HUES48 (cell line): ENCODE measurements at regions not wholly inside any gene's neighbourhood (a gene's known extent, or its start where the extent isn't known, plus 50 kb on each side); places are given as distances from the start of the nearest gene placed in this dataset.
"Not testable (repeated sequence)": the region's sequence is repeated elsewhere in the genome, so short reads cannot be mapped to it uniquely, and the experiment has no call there.

Experiments used
- H3K27ac ChIP-seq: one replicate; pipeline ENCODE4 v1.7.0; 2013; ENCODE audit warnings: low read depth, low read length, inconsistent platforms
- H3K27me3 ChIP-seq: 2 replicates; pipeline ENCODE4 v1.6.1; 2013; ENCODE audit warnings: mild to moderate bottlenecking, low read length; ENCODE audit not compliant: control insufficient read depth, insufficient read depth
- H3K36me3 ChIP-seq: 2 replicates; pipeline ENCODE4 v1.6.1; 2013; ENCODE audit warnings: low read length; ENCODE audit not compliant: control insufficient read depth, insufficient read depth
- H3K4me1 ChIP-seq: 2 replicates; pipeline ENCODE4 v1.6.1; 2013; ENCODE audit warnings: mild to moderate bottlenecking, low read length; ENCODE audit not compliant: control insufficient read depth, insufficient read depth
- H3K4me3 ChIP-seq: 2 replicates; pipeline ENCODE4 v1.5.1; 2013; ENCODE audit warnings: mild to moderate bottlenecking, low read depth, low read length
- H3K9ac ChIP-seq: 2 replicates; pipeline ENCODE4 v1.6.1; 2013; ENCODE audit warnings: mild to moderate bottlenecking, low read depth, low read length, moderate library complexity
- H3K9me3 ChIP-seq: 2 replicates; pipeline ENCODE4 v1.6.1; 2013; ENCODE audit warnings: low read length; ENCODE audit not compliant: control insufficient read depth, insufficient read depth

- no peak overlapping the region for H3K4me3 ChIP-seq
- H3K9ac ChIP-seq, result no peak overlapping the region
- H3K27ac ChIP-seq, result no peak overlapping the region
- no peaks in the 10 kb centered on the region for H3K27me3 ChIP-seq
- H3K4me1 ChIP-seq, result no peaks in the 10 kb centered on the region
- H3K9me3 ChIP-seq, result no peaks in the 10 kb centered on the region
- H3K36me3 ChIP-seq, result no peaks in the 10 kb centered on the region
Measured at GRCh38 chr1:190809312-190809711, 331.6 kb upstream of the BRINP3 start.

DNA sequence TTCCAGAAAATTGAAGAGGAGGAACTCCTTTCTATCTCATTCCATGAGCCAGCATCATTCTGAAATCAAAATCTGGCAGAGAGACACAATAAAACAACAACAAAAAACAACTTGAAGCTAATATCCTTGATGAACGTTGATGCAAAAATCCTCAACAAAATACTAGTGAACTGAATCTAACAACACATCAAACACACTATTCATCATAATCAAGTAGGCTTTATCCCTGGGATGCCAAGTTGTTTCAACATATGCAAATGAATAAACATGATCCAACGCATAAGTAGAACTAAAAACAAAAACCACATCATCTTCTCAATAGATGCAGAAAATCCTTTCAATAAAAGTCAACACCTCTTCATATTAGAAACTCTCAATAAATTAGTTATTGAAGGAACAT, 335.3 kb upstream of the BRINP3 start:
- Histone ChIP-seq H3K9me3 (no peaks in the 10 kb centered on the region), H3K27ac (no peak overlapping the region), H3K4me1 (no peaks in the 10 kb centered on the region), H3K36me3 (no peaks in the 10 kb centered on the region), H3K9ac (no peak overlapping the region), H3K4me3 (no peak overlapping the region), H3K27me3 (no peaks in the 10 kb centered on the region)

DNA sequence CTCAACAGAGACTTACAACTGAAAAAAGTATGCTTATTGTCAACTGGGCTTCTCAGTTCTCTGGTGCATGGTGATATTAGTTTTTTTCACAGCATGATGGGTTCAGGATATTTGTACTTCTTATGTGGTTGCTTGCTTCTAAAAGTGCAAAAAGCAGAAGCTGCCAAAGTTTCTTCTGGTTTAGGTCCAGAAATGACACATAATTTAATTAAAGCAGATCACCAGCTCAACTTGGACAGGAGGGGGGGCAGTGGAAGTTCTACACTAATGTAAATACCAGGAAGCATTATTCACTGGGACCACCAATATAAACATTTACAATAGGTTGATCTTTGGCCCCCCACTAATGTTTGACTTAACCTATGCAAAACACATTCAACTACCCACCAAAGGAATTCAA, 354.8 kb upstream of the BRINP3 start:
- Histone ChIP-seq H3K9me3 (no peaks in the 10 kb centered on the region), H3K4me3 (no peak overlapping the region), H3K36me3 (no peaks in the 10 kb centered on the region), H3K27me3 (no peaks in the 10 kb centered on the region), H3K4me1 (no peaks in the 10 kb centered on the region), H3K27ac (no peak overlapping the region), H3K9ac (no peak overlapping the region)

- Histone ChIP-seq H3K9me3 (no peaks in the 10 kb centered on the region), H3K27ac (no peak overlapping the region), H3K9ac (no peak overlapping the region), H3K27me3 (no peaks in the 10 kb centered on the region), H3K4me3 (no peak overlapping the region), H3K4me1 (no peaks in the 10 kb centered on the region), H3K36me3 (no peaks in the 10 kb centered on the region)
Measured at GRCh38 chr1:190835658-190836057, 358.0 kb upstream of the BRINP3 start.

DNA sequence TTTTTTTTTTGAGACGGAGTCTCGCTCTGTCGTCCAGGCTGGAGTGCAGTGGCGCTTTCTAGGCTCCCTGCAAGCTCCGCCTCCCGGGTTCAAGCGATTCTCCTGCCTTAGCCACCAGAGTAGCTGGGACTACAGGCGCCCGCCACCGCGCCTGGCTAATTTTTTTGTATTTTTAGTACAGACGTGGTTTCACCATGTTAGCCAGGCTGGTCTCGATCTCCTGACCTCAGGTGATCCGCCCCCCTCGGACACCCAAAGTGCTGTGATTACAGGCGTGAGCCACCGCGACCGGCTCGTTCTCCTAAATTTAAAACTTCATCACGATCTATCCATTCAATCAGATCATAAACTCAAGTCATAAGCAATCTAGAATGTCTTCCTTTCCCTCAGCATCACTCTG, 359.5 kb upstream of the BRINP3 start:
- H3K9ac ChIP-seq, H3K27ac ChIP-seq, H3K27me3 ChIP-seq, H3K4me1 ChIP-seq, H3K4me3 ChIP-seq, H3K9me3 ChIP-seq, H3K36me3 ChIP-seq: not testable (repeated sequence)

GRCh38 chr1:190837888-190838287, 360.2 kb upstream of the BRINP3 start:
- H3K9me3 ChIP-seq, result no peaks in the 10 kb centered on the region
- H3K27me3 ChIP-seq, result no peaks in the 10 kb centered on the region
- no peaks in the 10 kb centered on the region for H3K4me1 ChIP-seq
- no peak overlapping the region for H3K27ac ChIP-seq
- H3K36me3 ChIP-seq, result no peaks in the 10 kb centered on the region
- H3K9ac ChIP-seq, result no peak overlapping the region
- H3K4me3 ChIP-seq, result no peak overlapping the region

GRCh38 chr1:190847166-190847565, 369.5 kb upstream of the BRINP3 start:
- no peaks in the 10 kb centered on the region for H3K27me3 ChIP-seq
- no peaks in the 10 kb centered on the region for H3K9me3 ChIP-seq
- no peak overlapping the region for H3K27ac ChIP-seq
- H3K36me3 ChIP-seq, result no peaks in the 10 kb centered on the region
- no peak overlapping the region for H3K4me3 ChIP-seq
- no peaks in the 10 kb centered on the region for H3K4me1 ChIP-seq
- H3K9ac ChIP-seq, result no peak overlapping the region

- Histone ChIP-seq H3K27me3 (no peaks in the 10 kb centered on the region), H3K36me3 (no peaks in the 10 kb centered on the region), H3K4me1 (no peaks in the 10 kb centered on the region), H3K9me3 (no peaks in the 10 kb centered on the region), H3K27ac (no peak overlapping the region), H3K4me3 (no peak overlapping the region), H3K9ac (no peak overlapping the region)
Measured at GRCh38 chr1:190849346-190849745, 371.7 kb upstream of the BRINP3 start.

DNA sequence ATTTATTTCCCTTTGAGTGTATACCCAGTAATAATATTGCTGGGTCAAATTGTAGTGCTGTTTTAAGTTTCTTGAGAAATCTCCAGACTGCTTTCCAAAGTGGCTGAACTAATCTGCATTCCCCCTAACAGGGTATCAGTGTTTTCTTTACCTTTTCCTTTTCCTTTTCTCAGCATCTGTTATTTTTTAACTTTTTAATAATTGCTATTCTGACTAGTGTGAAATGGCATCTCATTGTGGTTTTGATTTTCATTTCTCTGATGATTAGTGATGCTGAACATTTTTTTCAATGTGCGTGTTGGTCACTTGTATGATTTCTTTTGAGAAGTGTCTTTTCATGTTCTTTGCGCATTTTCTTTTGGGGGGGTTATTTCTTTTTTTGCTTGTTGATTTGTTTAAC, 374.9 kb upstream of the BRINP3 start:
- Histone ChIP-seq H3K27me3 (no peaks in the 10 kb centered on the region), H3K4me3 (no peak overlapping the region), H3K4me1 (no peaks in the 10 kb centered on the region), H3K36me3 (no peaks in the 10 kb centered on the region), H3K9ac (no peak overlapping the region), H3K9me3 (no peaks in the 10 kb centered on the region), H3K27ac (no peak overlapping the region)

DNA sequence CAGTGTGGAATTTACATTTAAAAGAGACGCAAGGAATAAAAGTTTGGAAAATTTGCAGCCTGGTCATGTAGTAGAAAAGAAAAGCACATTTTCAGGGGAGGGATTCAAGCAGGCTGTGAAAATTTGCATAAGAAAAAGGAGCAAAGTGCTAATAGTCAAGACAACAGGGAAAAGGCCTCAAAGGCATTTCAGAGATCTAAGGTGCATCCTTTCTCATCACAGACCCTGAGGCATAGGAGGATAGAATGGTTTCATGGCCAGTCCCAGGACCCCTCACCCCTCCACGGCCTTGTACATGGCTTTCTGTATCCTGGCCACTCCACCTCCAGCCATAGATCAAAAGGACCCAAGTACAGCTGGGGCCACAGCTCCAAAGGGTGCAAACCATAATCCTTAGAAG, 380.5 kb upstream of the BRINP3 start:
- H3K27ac ChIP-seq, result no peak overlapping the region
- H3K36me3 ChIP-seq, result no peaks in the 10 kb centered on the region
- peaks cover 18% of the 10 kb centered on the region for H3K9me3 ChIP-seq
- no peaks in the 10 kb centered on the region for H3K4me1 ChIP-seq
- no peak overlapping the region for H3K9ac ChIP-seq
- H3K4me3 ChIP-seq, result no peak overlapping the region
- H3K27me3 ChIP-seq, result no peaks in the 10 kb centered on the region

GRCh38 chr1:190864013-190864641, 386.5 kb upstream of the BRINP3 start:
- Histone ChIP-seq H3K27me3 (no peaks in the 10 kb centered on the region), H3K27ac (no peak overlapping the region), H3K9me3 (peaks cover 7% of the 10 kb centered on the region), H3K4me3 (no peak overlapping the region), H3K9ac (no peak overlapping the region), H3K4me1 (no peaks in the 10 kb centered on the region), H3K36me3 (no peaks in the 10 kb centered on the region)

DNA sequence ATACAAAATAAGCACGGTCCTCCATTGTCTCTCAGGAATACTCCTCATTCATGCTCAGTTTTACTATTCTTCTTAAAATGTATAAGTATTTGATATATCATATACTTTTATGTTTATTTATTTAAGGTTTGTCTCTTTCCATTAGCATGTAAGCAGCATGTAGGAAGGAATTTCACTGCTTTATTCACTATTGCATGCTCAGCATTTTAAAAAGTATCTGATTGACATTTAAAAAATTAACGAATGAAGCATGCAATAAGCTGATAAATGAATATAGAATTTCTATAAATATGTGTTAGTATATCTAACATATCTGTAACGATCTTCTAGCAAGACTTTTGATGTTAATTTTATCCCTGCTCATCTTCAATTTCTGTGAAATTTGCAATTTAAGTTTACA, 402.7 kb upstream of the BRINP3 start:
- Histone ChIP-seq H3K9me3 (no peaks in the 10 kb centered on the region), H3K4me3 (no peak overlapping the region), H3K4me1 (no peaks in the 10 kb centered on the region), H3K27me3 (no peaks in the 10 kb centered on the region), H3K27ac (no peak overlapping the region), H3K36me3 (no peaks in the 10 kb centered on the region), H3K9ac (no peak overlapping the region)
